ENCODE measurements at regions not wholly inside any gene's neighbourhood (a gene's known extent, or its start where the extent isn't known, plus 50 kb on each side); places are given as distances from the start of the nearest gene placed in this dataset.

DNA sequence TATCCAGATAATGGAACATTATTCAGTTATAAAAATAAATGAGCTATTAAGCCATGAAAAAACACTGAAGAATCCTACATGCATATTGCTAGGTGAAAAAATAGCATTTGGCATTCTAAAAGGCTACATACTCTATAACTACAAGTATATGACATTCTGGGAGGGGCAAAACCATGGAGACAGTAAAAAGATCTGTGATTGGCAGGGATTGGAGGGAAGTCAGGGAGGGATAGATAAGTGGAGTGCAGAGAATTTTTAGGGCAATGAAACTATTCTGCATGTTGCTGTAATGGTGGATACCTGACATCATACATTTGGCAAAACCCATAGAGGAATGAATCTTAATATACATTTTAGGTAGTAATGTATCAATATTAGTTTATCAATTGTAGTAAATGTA is 63.1 kb upstream of the SLC38A2 start:
- Mint-ChIP-seq H3K36me3 (ENCODE audit: low read depth) (no peaks in the 10 kb centered on the region), H3K27ac (no peak overlapping the region)
- no peak overlapping the region for H3K27ac ChIP-seq (ENCODE audit: low read depth, low read length)

GRCh38 chr12:46435029-46435428 is 62.5 kb upstream of the SLC38A2 start:
- no peak overlapping the region for H3K9ac ChIP-seq (ENCODE audit: extremely low read depth, low read length, poor library complexity, severe bottlenecking)

More for the DNA sequence above, 63.1 kb upstream of the SLC38A2 start:
- no peaks in the 10 kb centered on the region for H3K9me3 Mint-ChIP-seq
- Histone ChIP-seq H3K9ac (ENCODE audit: extremely low read depth, low read length, poor library complexity, severe bottlenecking) (no peak overlapping the region), H3K4me3 (ENCODE audit: low read length) (no peak overlapping the region), H3K9me3 (ENCODE audit: control insufficient read depth, low read length) (no peaks in the 10 kb centered on the region), H3K27me3 (ENCODE audit: control insufficient read depth, insufficient read depth, low read length, poor library complexity, severe bottlenecking) (no peaks in the 10 kb centered on the region), H3K36me3 (ENCODE audit: control insufficient read depth, insufficient read depth, low read length) (no peaks in the 10 kb centered on the region), H3K4me1 (ENCODE audit: control insufficient read depth, insufficient read depth, low read length) (no peaks in the 10 kb centered on the region)
- no peak overlapping the region for H3K4me3 Mint-ChIP-seq
- H3K27me3 Mint-ChIP-seq (ENCODE audit: insufficient read depth) = no peaks in the 10 kb centered on the region
- TF ChIP-seq, protein P1, sequence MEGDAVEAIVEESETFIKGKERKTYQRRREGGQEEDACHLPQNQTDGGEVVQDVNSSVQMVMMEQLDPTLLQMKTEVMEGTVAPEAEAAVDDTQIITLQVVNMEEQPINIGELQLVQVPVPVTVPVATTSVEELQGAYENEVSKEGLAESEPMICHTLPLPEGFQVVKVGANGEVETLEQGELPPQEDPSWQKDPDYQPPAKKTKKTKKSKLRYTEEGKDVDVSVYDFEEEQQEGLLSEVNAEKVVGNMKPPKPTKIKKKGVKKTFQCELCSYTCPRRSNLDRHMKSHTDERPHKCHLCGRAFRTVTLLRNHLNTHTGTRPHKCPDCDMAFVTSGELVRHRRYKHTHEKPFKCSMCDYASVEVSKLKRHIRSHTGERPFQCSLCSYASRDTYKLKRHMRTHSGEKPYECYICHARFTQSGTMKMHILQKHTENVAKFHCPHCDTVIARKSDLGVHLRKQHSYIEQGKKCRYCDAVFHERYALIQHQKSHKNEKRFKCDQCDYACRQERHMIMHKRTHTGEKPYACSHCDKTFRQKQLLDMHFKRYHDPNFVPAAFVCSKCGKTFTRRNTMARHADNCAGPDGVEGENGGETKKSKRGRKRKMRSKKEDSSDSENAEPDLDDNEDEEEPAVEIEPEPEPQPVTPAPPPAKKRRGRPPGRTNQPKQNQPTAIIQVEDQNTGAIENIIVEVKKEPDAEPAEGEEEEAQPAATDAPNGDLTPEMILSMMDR (conservative IDR thresholded peaks at IDR 0.05) = no peak
- H3K4me1 Mint-ChIP-seq = peaks cover 21% of the 10 kb centered on the region
- no peak for DNase-seq

GRCh38 chr12:46433829-46434228 is 61.3 kb upstream of the SLC38A2 start:
- TF ChIP-seq, protein P1 (conservative IDR thresholded peaks at IDR 0.05) = no peak
- 88 to 92% methylated on average over 3 of the region's 3 CpGs for WGBS, 2 experiments (ENCODE audit: insufficient coverage in 1 of 2, insufficient read length in 1 of 2)
- H3K9me3 Mint-ChIP-seq = no peaks in the 10 kb centered on the region
- H3K4me3 Mint-ChIP-seq = no peak overlapping the region
- no peak overlapping the region for H3K4me3 ChIP-seq (ENCODE audit: low read length)
- no peak for DNase-seq
- peaks cover 30% of the 10 kb centered on the region for H3K4me1 Mint-ChIP-seq
- H3K9ac ChIP-seq (ENCODE audit: extremely low read depth, low read length, poor library complexity, severe bottlenecking) = no peak overlapping the region
- no peaks in the 10 kb centered on the region for H3K36me3 ChIP-seq (ENCODE audit: control insufficient read depth, insufficient read depth, low read length)
- H3K36me3 Mint-ChIP-seq (ENCODE audit: low read depth) = no peaks in the 10 kb centered on the region
- no peak overlapping the region for H3K27ac Mint-ChIP-seq
- H3K27me3 ChIP-seq (ENCODE audit: control insufficient read depth, insufficient read depth, low read length, poor library complexity, severe bottlenecking) = no peaks in the 10 kb centered on the region
- H3K27me3 Mint-ChIP-seq (ENCODE audit: insufficient read depth) = no peaks in the 10 kb centered on the region
- no peak overlapping the region for H3K27ac ChIP-seq (ENCODE audit: low read depth, low read length)
- H3K9me3 ChIP-seq (ENCODE audit: control insufficient read depth, low read length) = no peaks in the 10 kb centered on the region
- H3K4me1 ChIP-seq (ENCODE audit: control insufficient read depth, insufficient read depth, low read length) = no peaks in the 10 kb centered on the region

More at GRCh38 chr12:46435029-46435428, 62.5 kb upstream of the SLC38A2 start:
- TF ChIP-seq, protein P1 (conservative IDR thresholded peaks at IDR 0.05) = no peak
- H3K4me3 Mint-ChIP-seq = no peak overlapping the region
- Histone ChIP-seq H3K27me3 (ENCODE audit: control insufficient read depth, insufficient read depth, low read length, poor library complexity, severe bottlenecking) (no peaks in the 10 kb centered on the region), H3K9me3 (ENCODE audit: control insufficient read depth, low read length) (no peaks in the 10 kb centered on the region), H3K4me3 (ENCODE audit: low read length) (no peak overlapping the region), H3K36me3 (ENCODE audit: control insufficient read depth, insufficient read depth, low read length) (no peaks in the 10 kb centered on the region), H3K4me1 (ENCODE audit: control insufficient read depth, insufficient read depth, low read length) (no peaks in the 10 kb centered on the region), H3K27ac (ENCODE audit: low read depth, low read length) (no peak overlapping the region)
- no peak for DNase-seq
- H3K4me1 Mint-ChIP-seq = peaks cover 26% of the 10 kb centered on the region
- no peaks in the 10 kb centered on the region for H3K27me3 Mint-ChIP-seq (ENCODE audit: insufficient read depth)
- no peak overlapping the region for H3K27ac Mint-ChIP-seq
- H3K36me3 Mint-ChIP-seq (ENCODE audit: low read depth) = no peaks in the 10 kb centered on the region
- no peaks in the 10 kb centered on the region for H3K9me3 Mint-ChIP-seq
